ENCODE measurements at regions not wholly inside any gene's neighbourhood (a gene's known extent, or its start where the extent isn't known, plus 50 kb on each side); places are given as distances from the start of the nearest gene placed in this dataset.

GRCh38 chr4:115759231-115759630 lies 645.8 kb upstream of the NDST4 start:
- no peak for TF ChIP-seq CTCF (conservative IDR thresholded peaks at IDR 0.05)
- TF ChIP-seq ZFX (IDR thresholded peaks at IDR 0.05) = no peak

All from C4-2B (cell line).